T-helper 9 cell (primary cell): ENCODE measurements at regions not wholly inside any gene's neighbourhood (a gene's known extent, or its start where the extent isn't known, plus 50 kb on each side); places are given as distances from the start of the nearest gene placed in this dataset.
"Not testable (repeated sequence)": the region's sequence is repeated elsewhere in the genome, so short reads cannot be mapped to it uniquely, and the experiment has no call there.

ENCODE experiments used
- DNase-seq: peaks from one replicate; pipeline ENCODE4 v3.0.0-alpha.2; 2020

- DNase-seq, result no peak
Observed at GRCh38 chr17:83159204-83160049, 80.0 kb downstream of the METRNL start.

- no peak for DNase-seq
Observed at GRCh38 chr17:83160443-83161297, 81.3 kb downstream of the METRNL start.

GRCh38 chr17:83161298-83162034 is 82.1 kb downstream of the METRNL start:
- no peak for DNase-seq

- no peak for DNase-seq
Observed at GRCh38 chr17:83162035-83162745, 82.8 kb downstream of the METRNL start.

GRCh38 chr17:83164490-83164889 is 85.1 kb downstream of the METRNL start:
- no peak for DNase-seq

GRCh38 chr17:83170571-83171260 is 91.3 kb downstream of the METRNL start:
- DNase-seq, result no peak

GRCh38 chr17:83171661-83172060 is 92.3 kb downstream of the METRNL start:
- no peak for DNase-seq

- DNase-seq, result not testable (repeated sequence)
Observed at GRCh38 chr17:83172099-83172498, 92.7 kb downstream of the METRNL start.

- not testable (repeated sequence) for DNase-seq
Observed at GRCh38 chr17:83172646-83173045, 93.2 kb downstream of the METRNL start.

- DNase-seq, result not testable (repeated sequence)
Observed at GRCh38 chr17:83173180-83173913, 93.9 kb downstream of the METRNL start.

GRCh38 chr17:83173914-83174361 is 94.5 kb downstream of the METRNL start:
- DNase-seq, result no peak

- no peak for DNase-seq
Observed at GRCh38 chr17:83174362-83175118, 95.1 kb downstream of the METRNL start.

- DNase-seq, result no peak
Observed at GRCh38 chr17:83175119-83175821, 95.9 kb downstream of the METRNL start.

- no peak for DNase-seq
Observed at GRCh38 chr17:83175822-83176622, 96.6 kb downstream of the METRNL start.

- DNase-seq, result no peak
Observed at GRCh38 chr17:83176623-83177583, 97.5 kb downstream of the METRNL start.

GRCh38 chr17:83177611-83178532 is 98.5 kb downstream of the METRNL start:
- DNase-seq, result no peak
